Gastroesophageal sphincter (tissue), 3 donors: ENCODE measurements at regions not wholly inside any gene's neighbourhood (a gene's known extent, or its start where the extent isn't known, plus 50 kb on each side); places are given as distances from the start of the nearest gene placed in this dataset.

Source experiments
- POLR2A ChIP-seq, 2 donors: fragments of 450-650 bp; IDR thresholded peaks; one replicate each; pipeline ENCODE4 v1.6.1; 2017; ENCODE audit warnings: antibody characterized with exemption in 2 of 2, mild to moderate bottlenecking in 2 of 2, moderate library complexity in 1 of 2
- TF ChIP-seq, protein P1 (sequence below), 4 experiments: fragments of 200-600 bp in 2 of 4; fragments of 450-650 bp in 2 of 4; sonication (generic) in 1 of 4; IDR thresholded peaks; one replicate each; pipeline ENCODE4 v1.5.1; 2017 to 2019; ENCODE audit warnings: antibody characterized with exemption in 4 of 4, mild to moderate bottlenecking in 2 of 4, moderate library complexity in 2 of 4

DNA sequence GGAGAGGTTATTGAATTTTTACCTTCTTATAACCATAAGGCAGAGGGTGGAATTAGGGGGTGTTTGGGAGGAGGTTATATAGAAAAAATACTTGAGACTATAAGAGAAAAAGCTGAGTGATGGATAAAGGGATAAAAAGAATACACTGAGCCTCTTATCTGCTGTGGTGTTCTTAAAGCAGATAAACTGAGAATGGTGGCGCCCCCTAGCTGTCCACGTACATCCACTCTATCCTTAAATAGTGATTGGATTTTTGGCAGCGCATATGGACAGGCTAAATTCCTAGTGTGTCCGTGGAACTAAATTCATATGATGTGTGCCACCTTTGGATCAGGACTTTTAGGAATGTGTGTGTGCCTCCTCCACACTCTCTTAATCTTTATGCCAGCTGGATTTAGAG, 121.1 kb downstream of the OXSM start:
- TF ChIP-seq, protein P1, sequence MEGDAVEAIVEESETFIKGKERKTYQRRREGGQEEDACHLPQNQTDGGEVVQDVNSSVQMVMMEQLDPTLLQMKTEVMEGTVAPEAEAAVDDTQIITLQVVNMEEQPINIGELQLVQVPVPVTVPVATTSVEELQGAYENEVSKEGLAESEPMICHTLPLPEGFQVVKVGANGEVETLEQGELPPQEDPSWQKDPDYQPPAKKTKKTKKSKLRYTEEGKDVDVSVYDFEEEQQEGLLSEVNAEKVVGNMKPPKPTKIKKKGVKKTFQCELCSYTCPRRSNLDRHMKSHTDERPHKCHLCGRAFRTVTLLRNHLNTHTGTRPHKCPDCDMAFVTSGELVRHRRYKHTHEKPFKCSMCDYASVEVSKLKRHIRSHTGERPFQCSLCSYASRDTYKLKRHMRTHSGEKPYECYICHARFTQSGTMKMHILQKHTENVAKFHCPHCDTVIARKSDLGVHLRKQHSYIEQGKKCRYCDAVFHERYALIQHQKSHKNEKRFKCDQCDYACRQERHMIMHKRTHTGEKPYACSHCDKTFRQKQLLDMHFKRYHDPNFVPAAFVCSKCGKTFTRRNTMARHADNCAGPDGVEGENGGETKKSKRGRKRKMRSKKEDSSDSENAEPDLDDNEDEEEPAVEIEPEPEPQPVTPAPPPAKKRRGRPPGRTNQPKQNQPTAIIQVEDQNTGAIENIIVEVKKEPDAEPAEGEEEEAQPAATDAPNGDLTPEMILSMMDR (IDR thresholded peaks at IDR 0.05) = no peak
- no peak for TF ChIP-seq POLR2A (IDR thresholded peaks at IDR 0.05)
